Subcutaneous abdominal adipose tissue (tissue), 5 donors: ENCODE measurements at regions not wholly inside any gene's neighbourhood (a gene's known extent, or its start where the extent isn't known, plus 50 kb on each side); places are given as distances from the start of the nearest gene placed in this dataset.

Experiments
- H3K27ac ChIP-seq: one replicate; pipeline ENCODE4 v1.7.0; 2013; ENCODE audit warnings: low read depth, mild to moderate bottlenecking, inconsistent platforms, low read length, moderate library complexity
- H3K27me3 ChIP-seq, 5 donors: one replicate each; pipeline ENCODE4 v1.7.0; 2013; ENCODE audit warnings: low read length in 5 of 5, inconsistent platforms in 1 of 5; ENCODE audit not compliant: control insufficient read depth in 5 of 5, insufficient read depth in 4 of 5
- H3K36me3 ChIP-seq, 5 donors: one replicate each; pipeline ENCODE4 v1.7.0; 2013; ENCODE audit warnings: low read length in 5 of 5; ENCODE audit not compliant: control insufficient read depth in 5 of 5, insufficient read depth in 5 of 5
- H3K4me1 ChIP-seq, 5 donors: one replicate each; pipeline ENCODE4 v1.7.0; 2013; ENCODE audit warnings: low read length in 5 of 5, mild to moderate bottlenecking in 3 of 5, moderate library complexity in 1 of 5; ENCODE audit not compliant: control insufficient read depth in 5 of 5, insufficient read depth in 5 of 5
- H3K4me3 ChIP-seq, 5 donors: one replicate each; pipeline ENCODE4 v1.7.0; 2013; ENCODE audit warnings: low read length in 5 of 5, low read depth in 1 of 5
- H3K9ac ChIP-seq, 5 donors: one replicate each; pipeline ENCODE4 v1.7.0; 2013; ENCODE audit warnings: low read length in 5 of 5, mild to moderate bottlenecking in 4 of 5, moderate library complexity in 3 of 5
- H3K9me3 ChIP-seq, 5 donors: one replicate each; pipeline ENCODE4 v1.7.0; 2013; ENCODE audit warnings: low read length in 5 of 5; ENCODE audit not compliant: control insufficient read depth in 5 of 5
- donor health status: healthy.
- donor health status: healthy.
- donor health status: healthy.
- donor health status: healthy.
- donor health status: healthy.

DNA sequence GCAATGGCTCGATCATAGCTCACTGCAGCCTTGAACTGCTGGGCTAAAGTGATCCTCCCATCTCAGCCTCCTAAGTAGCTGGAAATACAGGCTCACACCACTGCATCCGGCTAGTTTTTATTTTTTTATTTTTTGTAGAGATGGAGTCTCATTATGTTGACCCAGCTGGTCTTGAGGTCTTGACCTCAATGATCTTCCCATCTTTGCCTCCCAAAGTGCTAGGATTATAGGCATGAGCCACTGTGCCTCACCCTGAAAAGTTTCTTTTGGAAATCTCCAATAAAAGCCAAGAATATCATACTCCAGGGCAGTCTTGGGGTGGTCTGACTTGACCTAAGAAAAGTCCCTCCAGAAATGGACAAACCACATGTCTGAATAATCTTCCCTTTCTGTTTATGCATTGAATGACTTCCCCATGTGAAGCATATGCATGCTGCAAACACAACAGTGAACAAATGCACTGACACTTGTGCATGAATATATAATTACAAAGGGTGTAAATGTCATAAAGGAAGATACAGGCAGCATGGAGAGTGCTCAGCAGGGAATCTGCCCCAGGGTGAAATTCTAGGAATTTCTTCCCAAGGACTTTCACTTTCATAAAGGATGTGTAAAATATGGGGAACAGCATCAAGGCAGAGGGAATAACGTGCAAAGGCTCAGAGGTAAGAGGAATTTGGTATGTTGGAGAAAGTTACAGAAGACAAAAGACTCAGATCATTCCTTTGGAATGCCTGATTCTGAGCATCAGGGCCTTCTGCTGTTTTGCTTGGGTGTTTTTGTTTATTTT lies 142.4 kb upstream of the LYZL1 start:
- H3K36me3 ChIP-seq: no peaks in the 10 kb centered on the region
- no peak overlapping the region for H3K9ac ChIP-seq
- no peak overlapping the region for H3K4me3 ChIP-seq
- H3K4me1 ChIP-seq: peaks cover 0 to 5% (median 0%) of the 10 kb centered on the region in 5 donors
- no peak overlapping the region for H3K27ac ChIP-seq
- H3K27me3 ChIP-seq: peaks cover 0 to 7% (median 0%) of the 10 kb centered on the region in 5 donors
- no peaks in the 10 kb centered on the region for H3K9me3 ChIP-seq

DNA sequence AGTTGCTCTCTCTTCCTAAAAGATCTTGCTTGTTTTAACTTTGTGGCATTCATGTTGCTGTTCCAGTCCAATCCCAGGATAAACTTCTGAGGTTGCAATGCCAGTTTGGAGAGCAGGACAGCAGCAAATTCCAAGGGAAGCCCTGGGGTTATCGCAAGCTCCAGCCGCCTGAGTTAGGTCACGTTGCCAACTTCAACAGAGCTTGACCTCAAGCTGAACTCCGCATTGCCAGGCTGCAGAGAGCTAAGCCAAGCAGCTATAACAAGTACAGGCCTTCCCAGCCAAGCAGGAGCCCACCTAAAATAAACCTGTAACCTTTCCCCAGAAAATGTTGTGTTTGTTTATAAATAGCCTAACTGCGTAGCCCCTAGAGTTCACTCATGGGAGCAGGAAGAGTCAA lies 138.9 kb upstream of the LYZL1 start:
- Histone ChIP-seq H3K9ac (no peak overlapping the region), H3K27ac (no peak overlapping the region), H3K4me1 (peaks cover 0 to 5% (median 0%) of the 10 kb centered on the region in 5 donors), H3K9me3 (no peaks in the 10 kb centered on the region), H3K36me3 (no peaks in the 10 kb centered on the region), H3K4me3 (no peak overlapping the region), H3K27me3 (no peaks in the 10 kb centered on the region)

DNA sequence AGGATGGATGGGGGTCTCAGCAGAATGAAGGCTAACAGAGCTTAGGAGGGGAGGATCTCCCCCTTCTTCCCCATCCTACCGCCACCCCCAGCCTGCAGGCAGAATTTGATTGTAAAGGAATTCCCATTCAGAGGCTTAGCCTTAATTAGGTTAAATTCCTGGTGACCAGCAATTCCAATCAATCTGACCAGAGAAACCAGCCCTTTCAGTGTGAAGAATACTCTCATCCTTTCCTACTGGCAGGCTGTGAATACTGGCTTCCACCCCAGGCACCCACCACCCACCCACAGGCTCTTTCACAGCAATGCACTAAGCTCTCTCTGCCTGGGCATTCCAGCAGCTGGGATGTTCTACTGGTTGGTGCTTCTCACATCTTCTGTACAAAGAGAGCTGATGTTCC lies 137.9 kb upstream of the LYZL1 start:
- no peak overlapping the region for H3K27ac ChIP-seq
- H3K9ac ChIP-seq: no peak overlapping the region
- no peaks in the 10 kb centered on the region for H3K9me3 ChIP-seq
- H3K36me3 ChIP-seq: no peaks in the 10 kb centered on the region
- H3K4me3 ChIP-seq: no peak overlapping the region
- peaks cover 0 to 5% (median 0%) of the 10 kb centered on the region in 5 donors for H3K4me1 ChIP-seq
- no peaks in the 10 kb centered on the region for H3K27me3 ChIP-seq

DNA sequence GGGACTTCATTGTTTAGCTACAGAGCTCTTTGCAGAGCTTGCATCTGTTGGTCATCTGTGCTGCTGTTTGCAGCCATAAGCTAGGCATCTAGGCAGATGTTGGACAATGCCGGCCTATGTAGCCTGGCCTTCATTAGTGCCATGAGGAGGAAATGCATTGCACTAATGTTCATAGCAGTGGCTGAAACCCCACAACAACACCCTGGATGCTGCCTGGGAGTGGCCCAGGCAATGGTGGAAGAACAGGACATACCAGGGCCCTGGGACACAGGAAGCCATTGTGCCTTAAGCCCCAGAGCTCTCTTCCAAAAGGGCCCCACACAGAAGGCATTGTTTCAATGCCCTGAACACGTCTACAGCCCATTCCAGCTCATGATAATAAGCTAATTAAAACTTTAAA lies 131.5 kb upstream of the LYZL1 start:
- Histone ChIP-seq H3K27ac (no peak overlapping the region), H3K36me3 (no peaks in the 10 kb centered on the region), H3K4me1 (no peaks in the 10 kb centered on the region), H3K27me3 (no peaks in the 10 kb centered on the region), H3K4me3 (no peak overlapping the region), H3K9ac (no peak overlapping the region), H3K9me3 (no peaks in the 10 kb centered on the region)

DNA sequence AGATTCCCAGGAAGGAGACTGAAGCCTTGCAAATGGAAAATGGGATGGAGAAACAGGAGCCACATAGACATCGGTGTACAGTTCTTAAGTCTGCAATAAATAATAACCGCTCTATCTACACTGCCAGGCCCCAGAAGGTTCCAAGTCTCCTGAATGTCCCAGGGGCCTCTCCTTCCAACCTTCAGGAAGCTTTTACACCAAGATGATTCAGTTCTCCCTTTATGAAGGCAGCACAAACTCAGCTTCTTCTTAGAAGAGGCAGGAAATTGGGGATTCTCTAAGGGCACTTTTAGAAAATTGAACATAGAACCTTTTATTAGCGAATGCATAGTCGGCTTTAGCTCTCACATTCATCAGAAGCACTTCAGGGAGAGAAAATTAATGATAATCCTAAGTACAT lies 130.8 kb upstream of the LYZL1 start:
- Histone ChIP-seq H3K4me3 (no peak overlapping the region), H3K27me3 (no peaks in the 10 kb centered on the region), H3K36me3 (no peaks in the 10 kb centered on the region), H3K9ac (no peak overlapping the region), H3K4me1 (no peaks in the 10 kb centered on the region), H3K9me3 (no peaks in the 10 kb centered on the region), H3K27ac (no peak overlapping the region)

DNA sequence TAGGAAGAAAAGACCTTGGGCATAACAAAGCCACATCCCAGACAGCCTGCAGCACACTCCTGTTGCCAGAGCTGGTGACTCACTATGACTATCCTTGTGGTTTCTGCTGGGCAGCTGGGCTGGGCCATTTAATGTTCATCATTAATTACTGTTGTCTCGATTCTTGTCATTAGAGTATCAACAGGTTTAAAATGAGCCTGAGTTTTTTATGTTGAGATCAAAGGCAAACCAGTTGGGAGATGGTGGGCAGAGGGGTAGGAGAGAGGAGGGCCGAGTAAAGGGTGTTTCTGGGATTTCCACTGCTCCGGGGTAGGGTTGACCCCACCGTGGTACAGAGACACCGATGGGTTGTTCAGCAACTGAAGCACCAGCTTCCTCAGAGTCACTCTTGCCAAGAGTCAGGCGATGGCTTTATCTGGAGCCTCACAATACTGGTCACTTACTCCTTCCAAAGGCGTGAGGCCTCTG lies 128.7 kb upstream of the LYZL1 start:
- H3K9ac ChIP-seq: no peak overlapping the region
- no peak overlapping the region for H3K27ac ChIP-seq
- H3K4me1 ChIP-seq: no peaks in the 10 kb centered on the region
- H3K36me3 ChIP-seq: no peaks in the 10 kb centered on the region
- H3K27me3 ChIP-seq: no peaks in the 10 kb centered on the region
- no peak overlapping the region for H3K4me3 ChIP-seq
- H3K9me3 ChIP-seq: peaks cover 0 to 2% (median 0%) of the 10 kb centered on the region in 5 donors

DNA sequence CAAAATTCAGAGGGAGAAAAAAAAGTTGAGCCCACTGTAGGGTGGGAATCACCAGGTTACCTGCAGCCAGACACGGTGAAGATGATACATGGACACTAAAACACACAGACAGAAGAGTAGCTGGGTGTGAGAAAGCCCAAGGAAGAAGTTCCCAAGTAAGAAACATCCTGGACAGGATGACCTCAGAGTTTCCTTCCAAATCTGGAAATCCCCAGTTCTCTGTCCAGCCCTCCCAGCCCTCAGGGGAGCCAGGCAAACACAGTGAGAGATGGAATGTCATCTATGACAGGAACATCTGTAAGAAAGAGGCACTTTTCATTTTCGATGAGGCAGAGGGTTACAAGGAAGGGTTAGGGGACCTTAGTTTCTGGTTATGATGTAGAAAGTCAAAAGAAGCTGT lies 125.1 kb upstream of the LYZL1 start:
- Histone ChIP-seq H3K36me3 (no peaks in the 10 kb centered on the region), H3K4me3 (no peak overlapping the region), H3K27me3 (no peaks in the 10 kb centered on the region), H3K27ac (no peak overlapping the region), H3K9ac (no peak overlapping the region), H3K4me1 (no peaks in the 10 kb centered on the region), H3K9me3 (peaks cover 0 to 10% (median 3%) of the 10 kb centered on the region in 5 donors)

DNA sequence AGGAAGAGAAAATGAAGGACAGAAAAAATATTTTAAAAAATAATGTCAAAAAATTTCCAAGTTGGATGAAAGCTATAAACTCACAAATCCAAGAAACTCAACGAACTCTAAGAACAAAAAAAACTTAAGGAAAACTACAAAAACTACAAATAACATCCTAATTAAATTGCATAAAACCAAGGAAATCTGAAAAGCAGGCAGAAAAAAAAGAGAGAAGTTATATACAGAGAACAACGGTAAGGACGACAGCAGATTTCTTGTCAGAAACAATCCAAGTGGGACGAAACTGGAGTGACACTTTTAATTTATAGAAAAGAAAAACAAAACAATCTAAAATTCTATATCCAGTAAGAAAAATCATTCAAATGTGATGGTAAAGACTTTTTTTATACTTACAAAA lies 122.2 kb upstream of the LYZL1 start:
- no peaks in the 10 kb centered on the region for H3K36me3 ChIP-seq
- peaks cover 0 to 25% (median 18%) of the 10 kb centered on the region in 5 donors for H3K9me3 ChIP-seq
- no peaks in the 10 kb centered on the region for H3K27me3 ChIP-seq
- no peak overlapping the region for H3K27ac ChIP-seq
- no peak overlapping the region for H3K9ac ChIP-seq
- no peaks in the 10 kb centered on the region for H3K4me1 ChIP-seq
- no peak overlapping the region for H3K4me3 ChIP-seq

DNA sequence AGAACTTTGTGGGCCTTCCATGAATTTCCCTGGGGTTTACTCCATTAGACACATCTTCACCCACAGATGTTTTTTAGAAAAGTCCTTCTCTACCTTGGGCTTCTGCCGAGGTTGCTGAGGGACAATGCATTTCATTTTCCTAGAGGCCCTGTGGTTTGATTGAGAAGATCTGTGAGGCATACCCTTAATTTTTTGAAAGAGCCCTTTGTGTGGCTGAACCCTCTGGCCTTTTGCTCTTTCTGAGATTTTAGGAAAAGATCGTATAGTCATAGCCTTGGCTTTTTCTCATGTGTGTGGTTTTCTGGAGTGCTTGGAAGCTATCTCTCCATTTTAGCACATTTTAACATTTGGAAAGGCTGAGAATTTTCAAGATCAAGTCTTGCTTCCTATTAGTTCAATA lies 119.8 kb upstream of the LYZL1 start:
- H3K27ac ChIP-seq: no peak overlapping the region
- H3K9me3 ChIP-seq: peaks cover 0 to 25% (median 19%) of the 10 kb centered on the region in 5 donors
- no peaks in the 10 kb centered on the region for H3K4me1 ChIP-seq
- no peaks in the 10 kb centered on the region for H3K36me3 ChIP-seq
- no peak overlapping the region for H3K4me3 ChIP-seq
- no peak overlapping the region for H3K9ac ChIP-seq
- H3K27me3 ChIP-seq: no peaks in the 10 kb centered on the region

DNA sequence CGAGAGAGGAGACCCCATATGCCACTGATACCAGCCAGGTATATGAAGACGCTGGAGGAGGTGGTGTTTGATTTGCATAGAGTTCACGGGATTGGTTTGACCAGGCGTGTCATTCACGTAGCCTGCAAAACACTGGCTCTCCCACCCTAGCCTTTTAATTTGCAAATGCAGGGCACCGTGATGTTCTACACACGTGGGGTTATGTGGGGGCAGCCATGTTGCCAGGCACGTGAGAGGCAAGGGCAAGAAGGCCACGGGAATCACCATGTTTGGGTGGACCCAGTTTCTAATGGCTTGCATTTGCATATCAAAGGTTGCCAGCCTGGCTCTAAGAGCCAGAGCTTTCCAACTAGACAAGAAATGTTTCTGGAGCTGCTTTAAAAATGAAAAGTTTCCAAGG lies 117.2 kb upstream of the LYZL1 start:
- H3K9ac ChIP-seq: no peak overlapping the region
- peaks cover 0 to 19% (median 15%) of the 10 kb centered on the region in 5 donors for H3K9me3 ChIP-seq
- peaks cover 0 to 3% (median 0%) of the 10 kb centered on the region in 5 donors for H3K27me3 ChIP-seq
- no peaks in the 10 kb centered on the region for H3K36me3 ChIP-seq
- H3K27ac ChIP-seq: no peak overlapping the region
- H3K4me3 ChIP-seq: no peak overlapping the region
- no peaks in the 10 kb centered on the region for H3K4me1 ChIP-seq
